Right ventricle myocardium inferior (tissue), 1 donor: ENCODE measurements at regions not wholly inside any gene's neighbourhood (a gene's known extent, or its start where the extent isn't known, plus 50 kb on each side); places are given as distances from the start of the nearest gene placed in this dataset.
"Not testable (repeated sequence)": the region's sequence is repeated elsewhere in the genome, so short reads cannot be mapped to it uniquely, and the experiment has no call there.

Source experiments
- ATAC-seq: fragments of 200-7000 bp; cut with Tn5 transposase; one replicate; pipeline ENCODE4 v1.9.1; 2020; ENCODE audit warnings: mild to moderate bottlenecking, moderate library complexity
- DNase-seq: peaks from one replicate; pipeline ENCODE4 v3.0.0; 2021; ENCODE audit errors: missing footprints
- intact Hi-C: fragments of 100-400 bp; cut with DNase I; formaldehyde crosslinking; loops from one replicate; pipeline ENCODE4 v1.11.0; 2022
- donor health status: DM: no; HTN: yes; CAD: no; lungs with severe emphysema.

GRCh38 chr14:83850092-83850491 lies 1679.9 kb upstream of the FLRT2 start:
- no peak for ATAC-seq
- intact Hi-C loops: no loop called here
- no peak for DNase-seq

- intact Hi-C loops: no loop called here
- DNase-seq: no peak
- no peak for ATAC-seq
Measured at GRCh38 chr14:83856334-83856733, 1673.6 kb upstream of the FLRT2 start.

GRCh38 chr14:83860631-83861155 lies 1669.3 kb upstream of the FLRT2 start:
- intact Hi-C loops: no loop called here
- ATAC-seq (no peak), DNase-seq (no peak)

- intact Hi-C loops: no loop called here
- no peak for ATAC-seq
- no peak for DNase-seq
Measured at GRCh38 chr14:83863042-83863774, 1666.7 kb upstream of the FLRT2 start.

- no peak for ATAC-seq
- intact Hi-C loops: no loop called here
- no peak for DNase-seq
Measured at GRCh38 chr14:83864106-83864505, 1665.8 kb upstream of the FLRT2 start.

GRCh38 chr14:83867566-83868225 lies 1662.2 kb upstream of the FLRT2 start:
- intact Hi-C loops: no loop called here
- no peak for ATAC-seq
- DNase-seq: no peak

- ATAC-seq (no peak), DNase-seq (no peak)
- intact Hi-C loops: no loop called here
Measured at GRCh38 chr14:83870546-83871270, 1659.2 kb upstream of the FLRT2 start.

GRCh38 chr14:83873669-83874068 lies 1656.3 kb upstream of the FLRT2 start:
- intact Hi-C loops: no loop called here

GRCh38 chr14:83874662-83875061 lies 1655.3 kb upstream of the FLRT2 start:
- intact Hi-C loops: no loop called here
- no peak for DNase-seq
- no peak for ATAC-seq

More at GRCh38 chr14:83873669-83874068, 1656.3 kb upstream of the FLRT2 start:
- no peak for DNase-seq
- no peak for ATAC-seq

- intact Hi-C loops: no loop called here
- ATAC-seq (no peak), DNase-seq (no peak)
Measured at GRCh38 chr14:83883732-83884131, 1646.2 kb upstream of the FLRT2 start.

- intact Hi-C loops: no loop called here
- DNase-seq (no peak), ATAC-seq (no peak)
Measured at GRCh38 chr14:83885837-83886293, 1644.1 kb upstream of the FLRT2 start.

GRCh38 chr14:83887866-83888265 lies 1642.1 kb upstream of the FLRT2 start:
- DNase-seq: no peak
- intact Hi-C loops: no loop called here

GRCh38 chr14:83893447-83893846 lies 1636.5 kb upstream of the FLRT2 start:
- ATAC-seq (no peak), DNase-seq (no peak)

More at GRCh38 chr14:83887866-83888265, 1642.1 kb upstream of the FLRT2 start:
- ATAC-seq: no peak

GRCh38 chr14:83894568-83894967 lies 1635.4 kb upstream of the FLRT2 start:
- intact Hi-C loops: no loop called here
- DNase-seq (no peak), ATAC-seq (no peak)

More at GRCh38 chr14:83893447-83893846, 1636.5 kb upstream of the FLRT2 start:
- intact Hi-C loops: no loop called here

GRCh38 chr14:83898558-83898957 lies 1631.4 kb upstream of the FLRT2 start:
- intact Hi-C loops, ATAC-seq, DNase-seq: not testable (repeated sequence)

- no peak for DNase-seq
- intact Hi-C loops: no loop called here
- ATAC-seq: no peak
Measured at GRCh38 chr14:83899706-83900105, 1630.2 kb upstream of the FLRT2 start.

- ATAC-seq: no peak
- intact Hi-C loops: no loop called here
Measured at GRCh38 chr14:83905157-83905556, 1624.8 kb upstream of the FLRT2 start.

GRCh38 chr14:83908419-83908818 lies 1621.5 kb upstream of the FLRT2 start:
- no peak for DNase-seq
- intact Hi-C loops: no loop called here
- no peak for ATAC-seq

More at GRCh38 chr14:83905157-83905556, 1624.8 kb upstream of the FLRT2 start:
- no peak for DNase-seq

- ATAC-seq (no peak), DNase-seq (no peak)
- intact Hi-C loops: no loop called here
Measured at GRCh38 chr14:83909507-83909906, 1620.4 kb upstream of the FLRT2 start.
